HepG2 (cell line): ENCODE measurements at regions not wholly inside any gene's neighbourhood (a gene's known extent, or its start where the extent isn't known, plus 50 kb on each side); places are given as distances from the start of the nearest gene placed in this dataset.

ENCODE experiments used
- ARID3A ChIP-seq: IDR thresholded peaks from 2 replicates; pipeline ENCODE4 v1.6.1; 2012; ENCODE audit warnings: low read depth, low read length, improper control_type of control experiment
- CHD2 ChIP-seq: IDR thresholded peaks from 2 replicates; pipeline ENCODE4 v1.6.1; 2011; ENCODE audit warnings: low read depth, low read length, improper control_type of control experiment
- ELF3 ChIP-seq: IDR thresholded peaks from 2 replicates; pipeline ENCODE4 v1.6.1; 2016; ENCODE audit warnings: missing genetic modification reagents, missing compliant biosample characterization
- HMGXB3 ChIP-seq: sonication (generic); formaldehyde crosslinking; IDR thresholded peaks from 2 replicates; pipeline ENCODE4 v1.4.0; 2020; ENCODE audit warnings: missing genetic modification reagents, borderline replicate concordance
- HOXA7 ChIP-seq: sonication (generic); formaldehyde crosslinking; IDR thresholded peaks from 2 replicates; pipeline ENCODE4 v1.8.1; 2022; ENCODE audit warnings: mild to moderate bottlenecking, missing genetic modification reagents, moderate library complexity
- JUN ChIP-seq: sonication (generic); formaldehyde crosslinking; IDR thresholded peaks from 2 replicates; pipeline ENCODE4 v1.4.0; 2020; ENCODE audit warnings: mild to moderate bottlenecking, missing genetic modification reagents
- KLF15 ChIP-seq: sonication (generic); formaldehyde crosslinking; IDR thresholded peaks from 2 replicates; pipeline ENCODE4 v1.8.1; 2023; ENCODE audit warnings: borderline replicate concordance, mild to moderate bottlenecking, inconsistent platforms, missing genetic modification reagents, mixed read lengths
- KLF16 ChIP-seq, 2 experiments: sonication (generic) in 1 of 2; formaldehyde crosslinking in 1 of 2; IDR thresholded peaks; 2 replicates each; pipeline versions ENCODE4 v1.6.1 to v1.8.0; 2016 to 2023; ENCODE audit warnings: missing genetic modification reagents in 2 of 2, missing compliant biosample characterization in 1 of 2
- KLF9 ChIP-seq: IDR thresholded peaks from 2 replicates; pipeline ENCODE4 v1.6.1; 2016; ENCODE audit warnings: low read depth
- MAX ChIP-seq: IDR thresholded peaks from 2 replicates; pipeline ENCODE4 v1.6.1; 2012; ENCODE audit warnings: inconsistent platforms
- NFYB ChIP-seq: sonication (generic); formaldehyde crosslinking; IDR thresholded peaks from 2 replicates; pipeline ENCODE4 v1.4.0; 2020; ENCODE audit warnings: missing genetic modification reagents
- RORA ChIP-seq: sonication (generic); formaldehyde crosslinking; IDR thresholded peaks from 2 replicates; pipeline ENCODE4 v1.5.0; 2020; ENCODE audit warnings: mild to moderate bottlenecking, missing genetic modification reagents, moderate library complexity
- TCF7L2 ChIP-seq: IDR thresholded peaks from 2 replicates; pipeline ENCODE4 v1.6.1; 2011; ENCODE audit warnings: mild to moderate bottlenecking, low read depth, low read length, moderate library complexity
- U2AF2 ChIP-seq: fragments of 200-400 bp; formaldehyde crosslinking; IDR thresholded peaks from 2 replicates; pipeline ENCODE4 v1.6.1; 2017; ENCODE audit warnings: low read depth, mild to moderate bottlenecking, low read length
- ZHX1 ChIP-seq: sonication (generic); formaldehyde crosslinking; IDR thresholded peaks from 2 replicates; pipeline ENCODE4 v1.8.1; 2022; ENCODE audit warnings: low read depth, mild to moderate bottlenecking, missing genetic modification reagents
- ZNF121 ChIP-seq: sonication (generic); formaldehyde crosslinking; IDR thresholded peaks from 2 replicates; pipeline ENCODE4 v1.5.0; 2020; ENCODE audit warnings: mild to moderate bottlenecking, missing genetic modification reagents
- ZNF33B ChIP-seq: sonication (generic); formaldehyde crosslinking; IDR thresholded peaks from 2 replicates; pipeline ENCODE4 v1.5.1; 2020; ENCODE audit warnings: mild to moderate bottlenecking, missing genetic modification reagents
- ZNF547 ChIP-seq: sonication (generic); formaldehyde crosslinking; IDR thresholded peaks from 2 replicates; pipeline ENCODE4 v1.5.1; 2020; ENCODE audit warnings: mild to moderate bottlenecking, missing genetic modification reagents
- TF ChIP-seq, protein P1 (sequence below): sonication (generic); formaldehyde crosslinking; IDR thresholded peaks from 2 replicates; pipeline ENCODE4 v1.4.0; 2020; ENCODE audit warnings: missing genetic modification reagents

GRCh38 chr12:46492471-46493085, 120.0 kb upstream of the SLC38A2 start (continued):
- TF ChIP-seq NFYB (CRISPR knock-in tag) (no peak; the same call in 1 of the 2 replicates), HMGXB3 (no peak; the same call in 1 of the 2 replicates), ZNF547 (CRISPR knock-in tag) (peak; percentile 47; the same call in 1 of the 2 replicates), KLF16 (CRISPR knock-in tag; IDR thresholded peaks at IDR 0.05) (peak in 1 of 2 experiments; percentile 92; a peak in 2 of 4 replicates), CHD2 (no peak), RORA (no peak), KLF9 (CRISPR knock-in tag) (no peak), ZNF33B (no peak), TCF7L2 (peak; percentile 45), KLF15 (CRISPR knock-in tag) (peak; percentile 56; the same call in 1 of the 2 replicates), ARID3A (peak; percentile 77), MAX (peak; percentile 80), U2AF2 (no peak), HOXA7 (CRISPR knock-in tag) (no peak), ZNF121 (CRISPR knock-in tag) (0 out of 2 replicates have a peak, but pooled peaks have one; percentile 19), JUN (CRISPR knock-in tag) (peak; percentile 100), ZHX1 (CRISPR knock-in tag) (peak; percentile 82; the same call in 1 of the 2 replicates), ELF3 (CRISPR knock-in tag) (peak; percentile 97)
- TF ChIP-seq, protein P1, sequence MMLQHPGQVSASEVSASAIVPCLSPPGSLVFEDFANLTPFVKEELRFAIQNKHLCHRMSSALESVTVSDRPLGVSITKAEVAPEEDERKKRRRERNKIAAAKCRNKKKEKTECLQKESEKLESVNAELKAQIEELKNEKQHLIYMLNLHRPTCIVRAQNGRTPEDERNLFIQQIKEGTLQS (CRISPR knock-in tag) = peak; percentile 98
